Activated B cell treated with CpG ODN at 0.5 μM for 24 hours (primary cell): ENCODE measurements at regions not wholly inside any gene's neighbourhood (a gene's known extent, or its start where the extent isn't known, plus 50 kb on each side); places are given as distances from the start of the nearest gene placed in this dataset.

Experiments used
- ATAC-seq: fragments of 200-7000 bp; cut with Tn5 transposase; one replicate; pipeline ENCODE4 v1.10.0; 2021; ENCODE audit warnings: low read depth, mild to moderate bottlenecking, moderate library complexity
- CTCF ChIA-PET: fragments of 350-600 bp; sonication (Branson Sonifier 250); formaldehyde crosslinking; loops from one replicate; lab custom pipeline; 2021; ENCODE audit warnings: antibody characterized with exemption; lab: Charles Lee
- POLR2A ChIA-PET: fragments of 350-600 bp; sonication (Branson Sonifier 250); formaldehyde crosslinking; loops from one replicate; lab custom pipeline; 2021; ENCODE audit warnings: antibody characterized with exemption; lab: Charles Lee
- DNase-seq: peaks from one replicate; pipeline ENCODE4 v3.0.0; 2022
- H3K27ac Mint-ChIP-seq: one replicate; pipeline ENCODE4 v1.8.0; 2020; ENCODE audit warnings: mixed read lengths
- H3K27me3 Mint-ChIP-seq: one replicate; pipeline ENCODE4 v1.8.0; 2021; ENCODE audit warnings: mixed read lengths
- H3K36me3 Mint-ChIP-seq: one replicate; pipeline ENCODE4 v1.8.0; 2021; ENCODE audit warnings: low read depth, mixed read lengths
- H3K4me1 Mint-ChIP-seq: one replicate; pipeline ENCODE4 v1.8.0; 2021; ENCODE audit warnings: mixed read lengths
- H3K4me3 Mint-ChIP-seq: one replicate; pipeline ENCODE4 v1.8.0; 2020; ENCODE audit warnings: mild to moderate bottlenecking, mixed read lengths
- H3K9me3 Mint-ChIP-seq: one replicate; pipeline ENCODE4 v1.8.0; 2020; ENCODE audit warnings: mixed read lengths
- intact Hi-C: fragments of 100-400 bp; cut with micrococcal nuclease; formaldehyde crosslinking; loops from one replicate; pipeline ENCODE4 v1.15.1; 2024
- TF ChIP-seq, protein P1 (sequence below): fragments of 200-600 bp; IDR thresholded peaks from one replicate; pipeline ENCODE4 v1.8.0; 2022; ENCODE audit warnings: antibody characterized with exemption, mild to moderate bottlenecking

DNA sequence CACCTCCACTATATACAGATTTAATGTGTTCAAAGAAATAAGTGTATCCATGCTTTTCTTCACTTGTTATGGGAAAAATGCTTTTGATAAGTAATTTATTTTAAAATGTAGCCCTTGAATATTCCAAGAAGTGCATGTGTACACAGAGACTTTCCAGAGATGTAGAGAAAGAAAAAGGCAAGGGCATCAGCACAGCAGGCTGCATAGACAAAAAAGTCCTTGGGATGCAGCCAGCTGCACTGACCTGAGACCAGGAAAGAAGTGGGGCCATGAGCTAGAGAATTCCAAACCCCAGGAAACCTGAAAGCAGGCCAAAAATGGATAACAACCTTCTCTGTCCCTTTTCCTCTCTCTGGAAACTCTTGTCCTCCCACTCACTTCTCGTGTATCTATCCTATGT lies 51.6 kb upstream of the PRDM8 start:
- Mint-ChIP-seq H3K4me3 (no peak overlapping the region), H3K4me1 (peaks cover 10% of the 10 kb centered on the region), H3K36me3 (no peaks in the 10 kb centered on the region), H3K27ac (no peak overlapping the region), H3K9me3 (no peaks in the 10 kb centered on the region), H3K27me3 (no peaks in the 10 kb centered on the region)
- ChIA-PET CTCF (no interaction called here), POLR2A (no interaction called here)
- ATAC-seq = no peak
- no peak for DNase-seq
- intact Hi-C loops = no loop called here
- TF ChIP-seq, protein P1, sequence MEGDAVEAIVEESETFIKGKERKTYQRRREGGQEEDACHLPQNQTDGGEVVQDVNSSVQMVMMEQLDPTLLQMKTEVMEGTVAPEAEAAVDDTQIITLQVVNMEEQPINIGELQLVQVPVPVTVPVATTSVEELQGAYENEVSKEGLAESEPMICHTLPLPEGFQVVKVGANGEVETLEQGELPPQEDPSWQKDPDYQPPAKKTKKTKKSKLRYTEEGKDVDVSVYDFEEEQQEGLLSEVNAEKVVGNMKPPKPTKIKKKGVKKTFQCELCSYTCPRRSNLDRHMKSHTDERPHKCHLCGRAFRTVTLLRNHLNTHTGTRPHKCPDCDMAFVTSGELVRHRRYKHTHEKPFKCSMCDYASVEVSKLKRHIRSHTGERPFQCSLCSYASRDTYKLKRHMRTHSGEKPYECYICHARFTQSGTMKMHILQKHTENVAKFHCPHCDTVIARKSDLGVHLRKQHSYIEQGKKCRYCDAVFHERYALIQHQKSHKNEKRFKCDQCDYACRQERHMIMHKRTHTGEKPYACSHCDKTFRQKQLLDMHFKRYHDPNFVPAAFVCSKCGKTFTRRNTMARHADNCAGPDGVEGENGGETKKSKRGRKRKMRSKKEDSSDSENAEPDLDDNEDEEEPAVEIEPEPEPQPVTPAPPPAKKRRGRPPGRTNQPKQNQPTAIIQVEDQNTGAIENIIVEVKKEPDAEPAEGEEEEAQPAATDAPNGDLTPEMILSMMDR = no peak

DNA sequence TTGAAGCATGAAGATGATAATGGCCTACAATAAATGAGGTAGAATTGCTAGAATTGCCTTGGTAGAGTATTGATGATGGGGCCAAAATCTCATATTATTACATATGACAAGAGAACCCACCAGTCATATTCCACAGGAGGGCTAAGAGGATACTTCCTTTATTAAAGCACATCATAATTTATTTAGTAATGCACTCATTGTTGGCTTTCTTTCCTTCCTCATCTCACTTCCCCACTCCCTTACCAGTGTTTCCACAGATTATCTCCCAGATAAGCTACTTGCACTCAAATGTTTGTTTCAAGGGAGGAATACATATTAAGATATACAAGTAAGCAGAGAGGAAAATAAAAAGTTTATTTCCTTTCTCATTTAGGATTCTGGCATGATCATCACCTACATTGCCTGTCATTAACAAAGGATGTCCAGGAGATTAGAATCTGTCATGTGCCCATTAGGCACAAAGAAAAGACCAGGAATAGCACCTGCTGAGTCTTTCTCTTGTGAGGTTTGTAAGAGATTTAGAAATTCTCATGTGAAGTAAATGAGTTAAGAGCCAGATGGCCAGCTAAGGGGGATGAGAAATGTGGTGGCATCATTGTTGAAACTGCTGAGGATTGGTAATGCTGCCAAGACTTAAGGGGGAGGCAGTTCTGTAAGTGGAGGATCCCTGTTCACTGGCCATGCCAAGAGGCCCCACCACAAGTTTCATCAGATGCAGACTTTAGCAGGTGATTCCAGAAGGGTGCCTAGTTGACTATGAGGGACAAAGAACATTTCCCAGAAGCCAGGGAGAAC lies 52.4 kb upstream of the PRDM8 start:
- Mint-ChIP-seq H3K4me3 (no peak overlapping the region), H3K9me3 (no peaks in the 10 kb centered on the region), H3K27ac (no peak overlapping the region), H3K27me3 (no peaks in the 10 kb centered on the region), H3K36me3 (no peaks in the 10 kb centered on the region), H3K4me1 (peaks cover 16% of the 10 kb centered on the region)
- ATAC-seq (no peak), DNase-seq (no peak)
- TF ChIP-seq, protein P1 = no peak
- ChIA-PET POLR2A (no interaction called here), CTCF (no interaction called here)
- intact Hi-C loops = no loop called here

DNA sequence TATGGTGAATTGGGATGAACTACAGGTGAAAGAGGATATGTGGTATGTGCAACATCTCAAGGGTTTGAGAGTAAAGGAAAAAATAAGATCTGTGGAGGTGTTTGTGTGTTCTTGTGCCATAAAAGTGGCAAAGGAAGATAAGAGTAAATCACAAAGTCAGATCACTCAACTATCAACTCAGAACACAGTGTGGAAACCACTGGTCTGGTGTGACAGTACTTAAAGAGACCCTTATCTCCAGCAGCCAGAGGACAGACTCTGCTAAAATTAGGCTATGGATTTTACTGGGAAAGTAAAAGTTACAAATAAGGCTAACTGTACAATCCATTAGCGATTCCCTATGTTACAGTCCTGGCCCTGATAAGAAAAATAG lies 54.0 kb upstream of the PRDM8 start:
- Mint-ChIP-seq H3K4me1 (peaks cover 32% of the 10 kb centered on the region), H3K9me3 (no peaks in the 10 kb centered on the region), H3K27me3 (no peaks in the 10 kb centered on the region), H3K4me3 (no peak overlapping the region), H3K36me3 (no peaks in the 10 kb centered on the region), H3K27ac (no peak overlapping the region)
- ATAC-seq (no peak), DNase-seq (no peak)
- POLR2A ChIA-PET = no interaction called here
- TF ChIP-seq, protein P1 = no peak
- intact Hi-C loops = no loop called here
- CTCF ChIA-PET = interaction anchor here (1.3 kb wide), 1 partner anchor 59 kb away, joined by 4 read pairs; no protein-coding TSS in a partner anchor

DNA sequence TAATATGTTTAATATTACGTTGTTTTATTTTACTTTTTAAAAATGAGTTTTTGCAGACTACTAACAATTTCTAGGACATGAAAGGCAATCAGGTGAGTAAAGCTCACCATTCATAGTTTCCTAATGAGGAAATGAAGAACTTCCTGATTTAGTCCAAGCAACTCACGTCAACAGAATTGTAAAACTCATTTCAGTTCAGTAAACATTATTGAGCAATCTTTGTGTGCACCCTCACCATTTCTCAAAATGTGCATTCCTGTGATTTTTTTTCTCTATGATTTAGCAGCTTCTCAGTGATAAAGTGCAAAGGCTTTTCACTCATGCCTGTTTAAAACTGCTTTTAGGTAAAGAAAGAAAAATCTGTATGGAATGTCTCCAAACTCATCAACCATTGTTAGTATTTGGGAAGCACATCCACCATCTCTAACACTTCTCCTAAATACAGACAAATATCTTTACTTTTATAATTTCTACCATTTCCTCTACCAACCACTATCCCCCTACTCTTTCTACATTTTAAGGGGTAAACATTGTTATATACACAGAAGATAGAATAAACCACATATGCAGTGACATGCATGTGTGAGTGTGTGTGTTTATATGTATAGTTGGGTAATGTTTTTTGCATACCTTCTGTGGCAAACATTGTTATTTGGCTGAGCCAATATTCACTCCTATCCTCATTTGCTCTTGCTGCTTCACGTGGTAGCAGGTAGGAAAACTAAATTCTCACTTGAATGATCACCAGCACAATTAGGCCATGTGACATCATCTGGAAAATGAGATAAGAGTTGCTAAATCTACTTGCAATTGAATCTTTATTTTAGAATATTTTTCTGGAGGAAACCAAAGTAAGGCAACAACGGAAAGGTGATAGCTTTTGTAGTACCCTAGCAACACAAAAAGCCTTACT lies 54.7 kb upstream of the PRDM8 start:
- Mint-ChIP-seq H3K4me3 (no peak overlapping the region), H3K9me3 (no peaks in the 10 kb centered on the region), H3K27me3 (no peaks in the 10 kb centered on the region), H3K4me1 (peaks cover 33% of the 10 kb centered on the region), H3K27ac (no peak overlapping the region), H3K36me3 (no peaks in the 10 kb centered on the region)
- ATAC-seq (peak; percentile 28), DNase-seq (no peak)
- CTCF ChIA-PET = interaction anchor here (1.3 to 3.4 kb wide), 4 partner anchors 17 to 60 kb away, joined by 3 to 20 read pairs (median 4); no protein-coding TSS in a partner anchor
- TF ChIP-seq, protein P1 = no peak
- POLR2A ChIA-PET = no interaction called here
- intact Hi-C loops = no loop called here

DNA sequence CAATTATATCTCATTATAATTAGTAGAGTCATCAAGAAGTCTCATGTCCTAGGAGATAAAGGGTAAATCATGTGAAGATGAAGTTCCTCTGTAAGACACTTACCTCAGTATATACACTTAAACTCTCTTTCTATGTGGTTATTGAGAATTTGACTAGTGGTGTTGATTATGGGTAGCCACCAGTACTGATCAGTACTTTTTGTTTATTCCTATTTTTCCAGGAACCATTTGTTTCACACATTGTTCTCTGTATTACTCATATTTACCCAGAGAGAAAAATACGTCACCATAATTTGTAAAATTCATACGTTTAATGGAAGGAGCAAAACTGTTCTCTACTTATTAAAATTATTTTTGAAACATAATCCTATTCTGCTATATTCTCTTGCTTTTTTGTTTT lies 55.8 kb upstream of the PRDM8 start:
- DNase-seq (no peak), ATAC-seq (no peak)
- no peak overlapping the region for H3K27ac Mint-ChIP-seq
- no peaks in the 10 kb centered on the region for H3K9me3 Mint-ChIP-seq
- TF ChIP-seq, protein P1 = no peak
- H3K27me3 Mint-ChIP-seq = no peaks in the 10 kb centered on the region
- H3K4me3 Mint-ChIP-seq = no peak overlapping the region
- H3K4me1 Mint-ChIP-seq = peaks cover 33% of the 10 kb centered on the region
- H3K36me3 Mint-ChIP-seq = no peaks in the 10 kb centered on the region
- ChIA-PET POLR2A (no interaction called here), CTCF (interaction anchor here (1.4 to 3.4 kb wide), 3 partner anchors 16 to 44 kb away, joined by 3 to 20 read pairs (median 4); no protein-coding TSS in a partner anchor)
- intact Hi-C loops = no loop called here
